ENCODE measurements at regions not wholly inside any gene's neighbourhood (a gene's known extent, or its start where the extent isn't known, plus 50 kb on each side); places are given as distances from the start of the nearest gene placed in this dataset.
"Not testable (repeated sequence)": the region's sequence is repeated elsewhere in the genome, so short reads cannot be mapped to it uniquely, and the experiment has no call there.

GRCh38 chr2:128512379-128513115, 193.9 kb upstream of the HS6ST1 start:
- DNase-seq = no peak

GRCh38 chr2:128513116-128513960, 194.7 kb upstream of the HS6ST1 start:
- DNase-seq = no peak

GRCh38 chr2:128513961-128514283, 195.3 kb upstream of the HS6ST1 start:
- DNase-seq = no peak

GRCh38 chr2:128514555-128514955, 195.9 kb upstream of the HS6ST1 start:
- no peak for DNase-seq

- DNase-seq = no peak
These were observed 198.3 kb upstream of the HS6ST1 start for GRCh38 chr2:128516938-128517337.

GRCh38 chr2:128519028-128519427, 200.4 kb upstream of the HS6ST1 start:
- not testable (repeated sequence) for DNase-seq

- no peak for DNase-seq
These were observed 201.0 kb upstream of the HS6ST1 start for GRCh38 chr2:128519517-128520215.

- no peak for DNase-seq
These were observed 201.7 kb upstream of the HS6ST1 start for GRCh38 chr2:128520340-128520739.

GRCh38 chr2:128520791-128521190, 202.1 kb upstream of the HS6ST1 start:
- no peak for DNase-seq

- DNase-seq = no peak
These were observed 202.8 kb upstream of the HS6ST1 start for GRCh38 chr2:128521482-128521881.

GRCh38 chr2:128522829-128523228, 204.2 kb upstream of the HS6ST1 start:
- no peak for DNase-seq

- no peak for DNase-seq
These were observed 204.8 kb upstream of the HS6ST1 start for GRCh38 chr2:128523457-128523856.

- no peak for DNase-seq
These were observed 205.5 kb upstream of the HS6ST1 start for GRCh38 chr2:128524183-128524582.

- no peak for DNase-seq
These were observed 207.0 kb upstream of the HS6ST1 start for GRCh38 chr2:128525653-128526052.

GRCh38 chr2:128526455-128526976, 207.8 kb upstream of the HS6ST1 start:
- no peak for DNase-seq

- no peak for DNase-seq
These were observed 209.5 kb upstream of the HS6ST1 start for GRCh38 chr2:128528133-128528532.

- DNase-seq = no peak
These were observed 211.4 kb upstream of the HS6ST1 start for GRCh38 chr2:128530025-128530573.

GRCh38 chr2:128531856-128532255, 213.2 kb upstream of the HS6ST1 start:
- DNase-seq = no peak

GRCh38 chr2:128533101-128533500, 214.4 kb upstream of the HS6ST1 start:
- DNase-seq = no peak

- no peak for DNase-seq
These were observed 216.2 kb upstream of the HS6ST1 start for GRCh38 chr2:128534688-128535392.

GRCh38 chr2:128535953-128536352, 217.3 kb upstream of the HS6ST1 start:
- DNase-seq = no peak

GRCh38 chr2:128536925-128537620, 218.4 kb upstream of the HS6ST1 start:
- no peak for DNase-seq

Data from stimulated activated CD4-positive, alpha-beta T cell treated with anti-CD3 and anti-CD28 coated beads, Interleukin-12 subunit alpha, Interleukin-12 subunit beta, amount 100 ng/mL, for 4 hours (primary cell).